ENCODE measurements at regions not wholly inside any gene's neighbourhood (a gene's known extent, or its start where the extent isn't known, plus 50 kb on each side); places are given as distances from the start of the nearest gene placed in this dataset.

DNA sequence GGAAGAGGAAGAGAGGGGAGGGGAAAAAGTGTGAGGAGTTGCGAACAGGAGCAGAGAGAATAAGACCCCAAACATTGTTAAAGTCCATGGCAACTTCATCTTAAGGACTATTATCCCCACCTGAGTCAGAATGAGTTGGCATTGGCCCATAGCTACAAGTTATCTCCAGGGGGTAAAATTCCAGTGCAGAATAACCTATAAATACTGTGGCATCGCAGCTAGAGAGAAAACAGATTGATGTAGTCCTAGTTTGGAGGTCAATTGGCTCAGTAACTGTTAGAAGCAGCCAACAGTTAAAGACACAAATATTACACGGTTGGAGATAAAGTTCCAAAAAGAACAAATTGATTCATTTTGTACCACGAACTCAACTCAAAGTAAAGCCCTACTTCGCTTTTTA, 313.9 kb upstream of the CCDC54 start:
- no peak for DNase-seq

DNA sequence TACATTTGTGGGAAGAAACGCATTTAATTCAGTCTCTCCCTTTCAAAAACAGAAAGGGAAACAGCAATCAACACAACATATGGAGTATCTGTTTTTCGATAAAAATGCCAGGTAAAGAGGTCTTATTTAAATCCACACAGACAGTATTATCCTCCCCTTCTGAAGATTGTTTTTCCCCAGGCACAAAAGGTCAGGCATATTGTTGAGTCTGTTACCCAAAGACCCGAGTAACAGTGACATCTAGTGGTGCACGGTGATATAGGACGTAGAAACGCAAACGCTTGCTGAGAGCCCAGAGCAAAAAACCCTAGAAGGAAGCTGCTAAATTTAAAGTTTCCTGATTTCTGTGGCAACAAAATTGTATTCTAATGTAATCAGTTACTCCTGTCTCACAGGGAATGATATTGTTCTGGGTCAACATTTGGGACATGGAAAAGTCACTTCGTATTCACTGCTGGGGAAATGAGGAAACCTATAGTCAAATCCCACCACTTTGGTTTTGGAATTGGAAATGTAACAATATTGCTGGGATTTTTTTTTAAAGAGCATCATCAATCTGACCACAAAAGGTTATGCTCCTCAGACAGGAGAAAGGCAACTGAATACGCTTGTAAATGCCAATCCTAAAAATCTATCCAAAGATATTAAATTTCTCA, 312.7 kb upstream of the CCDC54 start:
- DNase-seq: peak; percentile 41 to 67

DNA sequence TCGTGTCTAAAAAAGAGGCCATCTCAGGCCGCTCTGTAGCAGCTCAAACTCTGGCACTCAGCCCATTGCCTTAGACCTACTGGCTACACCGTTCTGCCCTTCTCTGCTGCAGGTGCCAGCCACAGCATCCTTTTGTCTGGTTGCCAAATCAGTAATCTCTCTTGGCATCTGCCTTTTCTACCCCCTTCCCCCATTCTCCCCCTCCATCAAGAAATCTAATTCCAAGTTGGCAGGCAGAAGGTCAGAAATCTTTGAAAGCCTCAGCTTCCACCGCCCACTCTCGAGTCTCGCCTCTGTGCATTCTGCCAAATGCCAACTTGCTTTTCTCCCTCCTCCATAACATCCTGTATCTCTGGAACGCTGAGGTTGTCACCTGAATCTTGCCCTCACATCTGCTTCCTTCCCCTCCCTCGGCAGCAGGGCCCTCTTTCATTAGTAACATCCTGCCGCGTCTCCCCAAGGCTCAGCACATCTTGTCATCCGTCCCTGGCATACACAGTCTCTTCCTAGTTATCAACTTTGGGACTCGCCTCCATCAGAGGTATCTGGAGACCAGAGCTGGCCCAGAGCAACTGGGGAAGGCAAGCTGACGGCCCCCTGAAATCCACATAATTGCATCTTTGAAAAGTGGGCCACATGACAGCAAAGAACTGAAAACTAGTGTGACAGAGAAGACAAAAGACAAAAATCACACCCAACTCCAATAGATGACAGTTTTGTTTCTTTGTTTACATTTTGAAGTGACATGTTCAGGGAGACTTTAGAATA, 312.0 kb upstream of the CCDC54 start:
- DNase-seq: no peak

DNA sequence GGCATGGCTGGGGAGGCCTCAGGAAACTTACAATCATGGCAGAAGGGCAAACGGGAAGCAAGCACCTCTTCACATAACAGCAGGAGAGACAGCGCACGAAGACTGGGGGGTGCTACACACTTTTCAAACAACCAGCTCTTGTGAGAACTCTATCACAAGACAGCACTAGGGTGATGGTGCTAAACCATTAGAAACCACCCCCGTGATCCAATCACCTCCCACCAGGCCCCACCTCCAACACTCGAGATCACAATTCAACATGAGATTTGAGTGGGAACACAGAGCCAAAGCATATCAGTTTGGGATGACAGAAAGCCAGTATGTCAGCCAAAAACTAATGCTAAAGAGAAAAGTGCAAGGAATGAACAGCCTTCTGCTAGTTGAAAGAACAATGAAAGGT, 309.8 kb upstream of the CCDC54 start:
- DNase-seq: no peak

DNA sequence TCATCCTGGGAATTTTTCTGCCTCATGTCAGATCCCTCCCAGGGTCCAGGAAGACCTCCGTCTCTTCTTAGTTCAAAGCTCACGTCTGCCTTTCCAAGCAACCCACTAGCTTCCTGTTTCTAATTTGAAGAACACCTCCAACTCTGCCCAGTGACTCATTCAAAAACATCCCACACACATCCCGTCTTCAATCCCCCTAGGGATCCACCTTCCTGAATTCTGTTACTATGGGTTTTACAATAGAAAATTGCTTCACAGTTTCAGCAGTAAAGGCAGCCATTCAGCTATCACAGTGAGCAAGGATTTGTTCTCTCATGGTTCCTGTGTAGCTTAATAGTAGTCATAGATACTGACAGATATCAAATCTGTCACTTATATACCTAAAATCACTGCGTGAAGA, 308.3 kb upstream of the CCDC54 start:
- DNase-seq: no peak

DNA sequence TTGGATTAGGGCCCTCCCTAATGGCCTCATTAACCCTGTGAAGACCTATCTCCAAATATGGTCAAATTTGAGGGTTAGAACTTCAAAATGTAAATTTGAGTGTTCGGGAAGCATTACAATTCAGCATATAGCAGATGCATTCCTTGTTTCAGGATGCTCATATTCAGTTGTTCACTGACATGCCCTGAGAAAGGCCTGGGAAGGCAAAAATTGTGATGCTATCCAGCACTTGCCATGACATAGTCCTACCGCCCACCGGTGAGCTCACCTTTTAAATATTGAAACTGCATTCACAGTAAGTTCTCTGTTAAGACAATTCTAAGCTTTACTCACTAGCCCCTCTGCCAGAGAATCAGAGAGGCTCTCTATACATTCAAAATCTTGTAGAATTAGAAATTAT, 300.3 kb upstream of the CCDC54 start:
- DNase-seq: no peak

DNA sequence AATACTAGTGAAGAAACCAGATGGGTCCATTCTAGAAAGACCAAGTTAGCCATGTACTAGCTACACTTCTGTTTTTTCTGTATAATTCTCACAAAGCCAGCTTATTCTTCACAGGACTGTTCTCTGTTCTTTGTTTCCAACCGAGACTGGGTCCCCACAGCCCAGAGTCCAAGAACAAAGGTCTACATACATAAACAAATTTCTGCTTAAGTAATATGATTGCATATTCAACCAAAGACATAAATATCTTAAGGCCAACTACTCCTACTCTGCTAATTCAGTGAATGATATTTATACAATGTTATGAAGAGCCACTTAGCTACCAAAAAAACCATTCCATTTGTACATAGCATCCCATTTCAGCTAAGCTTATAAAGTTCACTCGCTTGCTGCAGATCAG, 299.8 kb upstream of the CCDC54 start:
- peak; percentile 5 to 13 for DNase-seq

DNA sequence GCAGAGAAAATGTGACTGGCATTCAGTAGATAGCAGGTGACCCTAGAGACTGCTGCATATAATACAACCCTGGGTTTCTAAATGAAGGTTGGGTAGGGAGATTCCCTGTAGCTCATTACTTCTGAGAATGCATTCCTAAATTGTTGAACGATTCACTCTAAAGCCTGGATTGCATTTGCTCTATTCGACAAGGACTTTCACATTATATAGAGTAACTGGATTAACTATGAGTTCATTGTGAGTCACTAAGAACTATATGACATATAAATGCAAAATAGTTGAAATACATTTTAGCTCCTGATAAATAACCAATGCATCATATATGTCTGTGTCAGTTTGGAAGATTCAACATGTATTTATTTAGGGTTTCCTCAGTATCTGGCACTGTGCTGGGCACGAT, 294.7 kb upstream of the CCDC54 start:
- DNase-seq: no peak

DNA sequence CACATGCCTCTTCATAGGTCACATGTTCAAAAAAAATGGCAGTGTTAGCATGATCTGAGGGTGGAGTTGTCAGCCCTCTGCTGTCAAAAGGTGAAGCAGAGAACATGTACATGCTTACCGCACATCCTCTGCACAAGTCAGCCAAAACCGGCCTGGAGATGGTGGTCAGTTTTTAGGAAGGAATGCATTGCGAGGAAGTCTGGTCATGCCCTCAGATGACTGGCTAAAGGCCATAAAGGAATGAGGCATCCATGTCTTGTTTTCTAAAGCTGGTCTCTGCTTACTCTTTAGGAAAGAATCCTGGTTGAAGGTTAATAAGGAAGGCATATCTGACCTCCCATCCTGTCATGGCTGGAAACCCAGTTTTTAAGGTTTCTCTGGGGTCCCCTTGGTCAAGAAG, 292.0 kb upstream of the CCDC54 start:
- DNase-seq: no peak

DNA sequence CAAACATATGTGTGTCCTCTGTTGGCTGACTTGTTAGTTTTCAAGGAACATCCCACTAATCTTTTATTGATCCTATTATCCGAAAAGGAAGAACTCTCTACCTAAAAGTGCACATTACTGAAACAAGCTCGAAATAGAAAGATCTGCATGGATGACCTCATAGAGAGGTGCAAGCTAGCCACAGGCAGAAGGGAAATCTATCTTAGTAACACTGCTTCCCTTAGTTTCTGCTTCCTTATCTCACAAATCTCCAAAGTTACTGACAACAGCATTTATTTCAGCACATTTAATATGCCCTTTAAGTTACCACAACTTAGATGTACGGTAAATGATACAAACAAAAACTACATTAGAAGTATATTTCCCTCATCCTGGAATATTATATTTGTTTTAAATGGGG, 285.1 kb upstream of the CCDC54 start:
- DNase-seq: no peak

DNA sequence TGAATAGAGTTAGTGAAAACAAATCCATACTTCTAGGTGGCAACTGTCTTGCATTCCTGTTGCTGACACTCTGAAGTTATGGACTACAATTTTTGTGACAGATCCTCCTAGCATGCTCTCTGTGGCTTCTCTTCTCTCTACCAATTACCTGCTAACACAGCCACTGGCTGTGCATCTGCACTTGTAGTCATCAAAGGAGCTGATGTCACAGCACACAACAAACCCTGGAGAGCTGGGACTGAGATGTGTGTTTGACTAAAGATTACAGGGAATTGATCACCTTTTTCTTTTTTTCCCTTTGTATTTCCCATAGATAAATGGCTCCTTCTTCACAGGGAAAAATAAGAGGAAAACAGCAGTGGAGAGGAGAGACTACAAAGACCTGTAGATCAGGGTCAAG, 278.4 kb upstream of the CCDC54 start:
- DNase-seq: no peak

DNA sequence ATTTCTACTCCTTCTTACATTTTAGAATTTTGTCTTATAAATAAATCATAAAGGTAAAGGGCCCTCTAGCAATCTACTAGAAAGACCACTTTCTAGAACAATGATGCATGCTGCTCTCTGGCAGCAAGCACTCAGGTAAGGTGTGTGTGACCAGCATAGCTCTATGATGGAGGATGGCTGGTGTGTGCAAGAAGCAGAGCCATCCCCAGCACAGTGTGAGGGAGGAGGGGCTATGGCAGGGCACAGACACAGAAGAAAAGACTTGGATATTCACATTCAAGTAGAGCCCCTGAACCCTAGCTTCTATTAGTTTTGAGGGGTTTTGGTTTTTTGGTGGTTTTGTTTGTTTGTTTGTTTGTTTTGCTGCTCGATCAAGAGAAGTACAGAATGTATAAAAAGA, 277.1 kb upstream of the CCDC54 start:
- DNase-seq: peak; percentile 22 to 48

DNA sequence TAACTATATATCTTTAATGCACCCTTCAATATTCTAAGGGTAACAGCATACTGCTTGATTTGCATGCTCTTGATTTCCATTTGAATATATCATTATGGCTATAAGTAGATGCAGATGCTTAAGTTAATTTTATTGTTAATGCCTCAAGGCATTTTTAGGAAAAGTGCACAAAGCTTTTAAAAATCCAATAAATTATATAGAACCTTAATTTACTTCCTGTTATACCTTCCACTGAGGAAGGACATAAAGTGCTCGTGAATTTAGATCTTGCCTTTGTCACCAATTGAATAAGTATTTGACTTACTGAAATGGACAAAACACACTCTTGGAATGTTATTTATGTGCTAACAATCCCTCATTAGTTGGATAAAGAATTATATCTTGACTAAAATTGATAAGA, 276.7 kb upstream of the CCDC54 start:
- peak; percentile 22 to 23 for DNase-seq

DNA sequence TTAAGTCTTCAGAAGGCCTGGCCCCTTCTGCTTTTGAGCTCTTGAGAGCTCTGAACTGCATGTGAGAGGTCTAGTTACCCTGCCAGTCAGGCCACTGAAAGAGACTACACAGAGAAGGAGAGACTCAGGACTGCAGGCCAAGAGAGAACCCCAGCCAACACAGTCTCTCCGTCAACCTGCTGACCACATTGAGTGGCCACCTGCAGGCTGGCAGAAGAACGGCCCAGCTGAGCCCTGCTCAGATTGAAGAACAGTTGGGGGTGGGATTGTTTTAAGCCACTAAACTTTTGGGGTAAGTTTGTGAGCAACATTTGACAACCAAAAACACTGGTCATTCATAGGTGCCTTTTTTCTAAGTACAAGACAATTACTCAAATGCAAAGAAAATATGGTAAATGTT, 273.5 kb upstream of the CCDC54 start:
- DNase-seq: no peak

DNA sequence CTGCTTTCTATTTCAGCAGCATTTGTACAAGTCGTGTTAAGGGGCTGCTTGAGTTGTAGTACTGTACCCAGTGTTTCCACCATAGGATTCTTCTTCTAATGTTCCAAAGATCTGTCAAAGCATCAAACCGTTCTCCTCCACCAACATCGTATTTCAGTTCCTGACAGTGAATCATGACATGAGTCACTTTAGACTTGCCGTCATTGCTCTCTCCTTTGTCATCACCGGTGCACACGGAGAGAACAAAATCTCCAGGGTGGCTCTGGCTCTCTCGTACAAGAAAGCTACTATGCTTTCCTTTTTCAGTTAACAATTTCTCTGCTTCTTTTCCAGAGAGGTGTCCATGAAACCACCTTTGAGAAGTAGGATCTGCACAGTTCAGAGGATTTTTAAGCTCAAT, 270.9 kb upstream of the CCDC54 start:
- no peak for DNase-seq

DNA sequence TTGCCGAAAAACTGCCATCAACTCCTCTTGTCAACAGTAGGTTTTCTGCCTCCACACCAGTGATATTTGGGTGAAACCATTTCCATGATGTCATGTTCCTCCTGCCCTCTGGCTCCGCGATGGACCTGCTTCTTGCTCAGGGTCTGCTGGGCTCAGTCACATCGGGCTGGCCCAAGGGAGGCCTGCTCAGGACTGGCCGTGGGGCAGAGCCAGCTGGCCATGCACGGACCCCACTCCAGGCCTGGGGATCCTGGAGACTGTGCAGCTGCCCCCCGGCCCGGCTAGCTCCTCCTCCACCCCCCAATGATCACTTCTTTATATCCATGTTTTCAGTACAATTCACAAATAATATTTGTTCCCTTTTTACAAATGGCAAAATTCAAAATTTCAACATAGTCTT, 270.3 kb upstream of the CCDC54 start:
- DNase-seq: no peak

DNA sequence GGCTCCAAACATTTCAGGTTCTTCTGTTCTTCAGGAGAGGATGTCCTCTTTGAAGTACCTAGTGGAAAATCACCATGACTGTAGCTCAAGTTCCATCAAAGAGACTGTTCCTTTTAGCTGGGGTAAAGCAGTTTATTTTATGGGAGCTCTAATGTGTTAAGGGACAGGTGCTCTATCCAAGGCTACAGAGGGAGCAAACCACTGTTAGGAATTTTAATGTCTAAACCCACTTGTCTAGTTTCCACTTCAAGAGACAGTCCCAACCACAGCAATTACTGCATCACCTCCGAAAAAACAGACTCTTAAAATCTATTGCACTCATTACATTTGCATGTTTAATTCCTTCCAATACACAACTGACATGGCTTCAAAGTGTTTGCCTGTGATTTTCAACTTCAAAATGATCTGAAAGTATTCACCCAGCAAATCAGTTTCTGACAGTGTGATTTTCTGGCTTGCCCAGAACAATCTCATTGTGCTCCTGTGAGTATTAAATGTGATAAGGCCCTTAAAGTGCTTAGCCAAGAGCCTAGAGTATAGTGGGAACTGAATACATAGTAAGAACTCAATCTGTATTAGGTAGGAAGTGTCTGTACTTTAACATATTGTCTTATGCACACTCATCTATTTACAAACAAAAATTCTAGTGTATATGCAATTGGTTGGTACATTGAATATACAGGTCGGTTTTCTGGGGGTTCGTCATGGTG, 266.5 kb upstream of the CCDC54 start:
- DNase-seq: no peak

DNA sequence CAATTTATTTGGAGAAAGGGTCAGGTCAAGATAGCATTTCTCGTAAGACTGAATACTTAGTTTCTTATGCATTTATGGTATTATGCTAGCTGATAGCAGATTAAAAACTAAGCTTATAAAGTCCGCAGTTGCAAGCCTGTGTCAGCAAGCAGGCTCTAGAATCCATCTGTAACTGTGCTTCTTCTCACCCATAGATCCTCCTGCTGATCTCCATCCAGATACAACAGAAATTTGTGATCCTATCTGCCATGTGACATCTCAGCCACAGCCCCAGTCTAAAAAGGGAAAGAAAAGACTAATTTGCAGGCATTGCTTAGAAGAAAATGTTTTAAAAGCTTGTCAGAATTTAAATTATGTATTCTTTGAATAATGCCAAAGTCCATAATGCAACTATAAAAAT, 265.4 kb upstream of the CCDC54 start:
- no peak for DNase-seq

DNA sequence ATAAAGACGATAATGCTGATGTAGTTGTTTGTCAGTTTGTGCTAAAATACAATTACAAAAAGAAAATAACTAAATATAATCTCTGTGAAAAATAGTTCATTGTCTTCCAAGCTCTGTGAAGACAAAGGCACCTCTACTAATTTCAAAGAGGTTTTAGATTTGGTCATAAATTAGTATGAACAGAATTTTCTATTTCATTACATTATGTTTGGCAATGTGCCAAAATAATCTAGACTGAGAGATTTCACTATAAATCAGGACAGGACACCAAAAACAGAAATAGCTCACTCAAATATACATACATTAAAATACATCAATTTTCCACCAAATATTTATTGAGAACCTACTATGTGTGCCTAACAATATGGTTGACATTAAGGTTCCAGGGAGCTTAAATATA, 264.9 kb upstream of the CCDC54 start:
- DNase-seq: no peak

DNA sequence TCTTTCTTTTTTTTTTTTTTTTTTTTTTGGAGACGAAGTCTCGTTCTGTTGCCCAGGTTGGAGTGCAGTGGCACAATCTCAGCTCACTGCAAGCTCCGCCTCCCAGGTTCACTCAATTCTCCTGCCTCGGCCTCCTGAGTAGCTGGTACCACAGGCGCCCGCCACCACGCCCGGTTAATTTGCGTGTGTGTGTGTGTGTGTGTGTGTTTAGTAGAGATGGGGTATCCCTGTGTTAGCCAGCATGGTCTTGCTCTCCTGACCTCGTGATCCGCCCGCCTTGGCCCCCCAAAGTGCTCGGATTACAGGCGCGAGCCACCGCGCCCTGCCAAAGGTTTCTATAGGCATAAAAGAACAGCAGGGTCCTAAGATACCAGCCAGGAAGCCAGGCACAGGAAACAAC, 261.0 kb upstream of the CCDC54 start:
- no peak for DNase-seq

DNA sequence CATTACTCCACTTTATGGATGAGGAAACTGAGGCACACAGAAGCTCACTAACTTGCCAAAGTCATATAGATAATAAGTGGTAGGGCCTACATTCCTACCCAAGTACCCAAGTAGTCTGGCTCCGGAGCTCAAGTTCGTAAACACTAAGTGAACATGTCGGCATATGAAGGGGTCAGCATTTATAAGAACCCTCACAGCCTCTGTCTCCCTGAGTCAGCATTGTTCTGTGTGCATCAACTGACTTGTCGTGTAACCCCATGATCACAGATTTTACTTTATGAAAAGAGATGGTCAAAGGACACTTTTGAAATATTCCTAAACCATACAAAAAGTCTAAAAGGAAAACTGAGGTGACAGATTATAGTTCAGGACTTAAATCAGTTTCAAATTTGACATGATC, 260.1 kb upstream of the CCDC54 start:
- no peak for DNase-seq

DNA sequence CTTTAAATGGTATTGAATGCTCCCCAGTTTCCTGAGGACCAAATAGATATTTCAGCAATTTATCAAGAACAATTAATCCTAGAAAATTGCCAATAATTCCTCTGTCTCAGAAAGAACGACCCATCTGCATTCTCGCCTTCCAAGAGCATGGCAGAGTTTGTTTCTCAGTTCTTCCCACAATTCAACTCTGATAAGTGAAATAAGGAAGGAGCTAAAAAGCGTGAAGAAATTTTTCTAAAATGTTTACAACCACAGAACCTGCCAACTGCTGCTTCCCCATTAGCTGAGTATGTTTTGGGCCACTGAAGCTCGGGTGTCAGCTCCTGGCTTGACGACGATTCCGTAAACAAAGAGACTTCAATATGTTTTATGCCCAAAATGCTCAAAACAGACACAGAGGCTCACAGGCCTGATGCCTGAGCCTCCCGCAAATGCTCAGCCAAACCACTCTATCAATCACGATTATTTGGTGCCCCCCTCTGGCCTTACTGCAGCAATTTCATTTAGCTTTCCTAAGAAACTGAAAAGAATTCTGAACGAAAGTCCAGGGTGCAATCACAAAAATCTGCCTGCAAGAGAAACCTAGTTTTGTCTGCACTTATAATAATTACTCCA, 259.2 kb upstream of the CCDC54 start:
- DNase-seq: peak; percentile 3 to 58

DNA sequence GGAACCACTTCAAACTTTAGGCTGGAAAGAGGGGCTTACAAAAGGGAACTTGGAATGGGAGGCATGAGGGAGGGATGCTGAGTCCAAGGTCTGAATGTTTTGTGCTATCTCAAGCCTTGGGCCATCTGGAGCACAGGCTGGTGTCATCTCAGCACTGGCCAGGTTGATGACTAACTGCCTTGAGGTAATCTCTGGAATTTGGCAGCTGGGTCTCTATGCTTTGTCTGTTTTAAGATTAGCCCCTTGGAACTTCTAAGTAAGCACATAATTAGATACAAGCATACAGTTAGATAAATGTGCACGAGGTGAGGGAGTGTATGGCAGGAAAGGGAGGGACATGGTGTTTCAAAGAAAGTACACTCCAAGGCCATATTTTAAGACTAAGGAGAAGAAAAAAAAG, 252.4 kb upstream of the CCDC54 start:
- no peak for DNase-seq

DNA sequence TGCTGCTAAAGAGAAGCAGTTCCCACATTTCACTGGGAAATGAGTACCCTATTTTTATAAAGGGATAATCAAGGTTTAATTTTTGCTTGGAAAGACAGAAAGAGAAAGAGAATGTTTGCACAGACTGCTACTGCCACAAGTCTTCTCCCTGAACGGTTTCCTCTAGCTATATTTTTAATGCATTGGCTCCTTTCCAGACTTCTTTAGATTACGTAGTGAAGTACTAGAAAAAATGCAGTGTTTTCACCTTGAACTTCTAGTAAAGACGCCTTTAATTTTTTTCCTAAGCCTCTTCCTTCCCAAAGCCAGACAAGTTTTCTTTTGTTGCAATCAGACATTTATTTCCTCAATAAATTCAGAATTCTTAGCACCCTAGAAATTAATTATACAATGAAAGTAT, 248.3 kb upstream of the CCDC54 start:
- no peak for DNase-seq
